Prostate gland (tissue), 2 donors: ENCODE measurements at regions not wholly inside any gene's neighbourhood (a gene's known extent, or its start where the extent isn't known, plus 50 kb on each side); places are given as distances from the start of the nearest gene placed in this dataset.

Experiments used
- POLR2A ChIP-seq: fragments of 450-650 bp; IDR thresholded peaks from one replicate; pipeline ENCODE4 v1.6.1; 2016; ENCODE audit warnings: antibody characterized with exemption, mild to moderate bottlenecking
- TF ChIP-seq, protein P1 (sequence below), 4 experiments: fragments of 200-600 bp in 2 of 4; fragments of 450-650 bp in 2 of 4; sonication (generic) in 2 of 4; IDR thresholded peaks; 1 replicate in 3 of 4; 2 replicates in 1 of 4; pipeline ENCODE4 v1.5.1; 2016 to 2019; ENCODE audit warnings: antibody characterized with exemption in 4 of 4, mild to moderate bottlenecking in 2 of 4, moderate library complexity in 2 of 4

DNA sequence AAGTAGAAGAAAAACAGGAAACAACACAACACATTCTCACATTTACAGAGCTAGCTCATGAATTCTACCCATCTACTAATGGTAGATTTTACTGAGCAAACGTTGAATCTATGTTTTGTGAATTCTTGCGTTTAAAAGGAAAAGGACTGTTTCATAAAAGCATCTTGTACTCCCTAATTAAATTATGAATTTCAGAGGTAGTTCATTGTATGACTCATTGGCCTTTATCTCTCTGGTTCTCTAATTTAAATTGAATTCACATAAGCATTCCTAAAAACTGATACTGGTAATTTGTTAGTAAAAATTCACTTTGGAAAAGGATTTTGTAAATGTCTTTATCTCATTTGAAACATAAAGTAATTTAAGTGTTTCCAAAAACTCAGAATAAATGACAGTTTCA lies 687.3 kb downstream of the BRINP3 start:
- TF ChIP-seq POLR2A = no peak
- TF ChIP-seq, protein P1, sequence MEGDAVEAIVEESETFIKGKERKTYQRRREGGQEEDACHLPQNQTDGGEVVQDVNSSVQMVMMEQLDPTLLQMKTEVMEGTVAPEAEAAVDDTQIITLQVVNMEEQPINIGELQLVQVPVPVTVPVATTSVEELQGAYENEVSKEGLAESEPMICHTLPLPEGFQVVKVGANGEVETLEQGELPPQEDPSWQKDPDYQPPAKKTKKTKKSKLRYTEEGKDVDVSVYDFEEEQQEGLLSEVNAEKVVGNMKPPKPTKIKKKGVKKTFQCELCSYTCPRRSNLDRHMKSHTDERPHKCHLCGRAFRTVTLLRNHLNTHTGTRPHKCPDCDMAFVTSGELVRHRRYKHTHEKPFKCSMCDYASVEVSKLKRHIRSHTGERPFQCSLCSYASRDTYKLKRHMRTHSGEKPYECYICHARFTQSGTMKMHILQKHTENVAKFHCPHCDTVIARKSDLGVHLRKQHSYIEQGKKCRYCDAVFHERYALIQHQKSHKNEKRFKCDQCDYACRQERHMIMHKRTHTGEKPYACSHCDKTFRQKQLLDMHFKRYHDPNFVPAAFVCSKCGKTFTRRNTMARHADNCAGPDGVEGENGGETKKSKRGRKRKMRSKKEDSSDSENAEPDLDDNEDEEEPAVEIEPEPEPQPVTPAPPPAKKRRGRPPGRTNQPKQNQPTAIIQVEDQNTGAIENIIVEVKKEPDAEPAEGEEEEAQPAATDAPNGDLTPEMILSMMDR (IDR thresholded peaks at IDR 0.05) = no peak
